ENCODE measurements at regions not wholly inside any gene's neighbourhood (a gene's known extent, or its start where the extent isn't known, plus 50 kb on each side); places are given as distances from the start of the nearest gene placed in this dataset.

GRCh38 chr5:61652916-61653315 is 320.9 kb downstream of the ZSWIM6 start:
- DNase-seq (ENCODE audit: low read depth) = no peak

DNA sequence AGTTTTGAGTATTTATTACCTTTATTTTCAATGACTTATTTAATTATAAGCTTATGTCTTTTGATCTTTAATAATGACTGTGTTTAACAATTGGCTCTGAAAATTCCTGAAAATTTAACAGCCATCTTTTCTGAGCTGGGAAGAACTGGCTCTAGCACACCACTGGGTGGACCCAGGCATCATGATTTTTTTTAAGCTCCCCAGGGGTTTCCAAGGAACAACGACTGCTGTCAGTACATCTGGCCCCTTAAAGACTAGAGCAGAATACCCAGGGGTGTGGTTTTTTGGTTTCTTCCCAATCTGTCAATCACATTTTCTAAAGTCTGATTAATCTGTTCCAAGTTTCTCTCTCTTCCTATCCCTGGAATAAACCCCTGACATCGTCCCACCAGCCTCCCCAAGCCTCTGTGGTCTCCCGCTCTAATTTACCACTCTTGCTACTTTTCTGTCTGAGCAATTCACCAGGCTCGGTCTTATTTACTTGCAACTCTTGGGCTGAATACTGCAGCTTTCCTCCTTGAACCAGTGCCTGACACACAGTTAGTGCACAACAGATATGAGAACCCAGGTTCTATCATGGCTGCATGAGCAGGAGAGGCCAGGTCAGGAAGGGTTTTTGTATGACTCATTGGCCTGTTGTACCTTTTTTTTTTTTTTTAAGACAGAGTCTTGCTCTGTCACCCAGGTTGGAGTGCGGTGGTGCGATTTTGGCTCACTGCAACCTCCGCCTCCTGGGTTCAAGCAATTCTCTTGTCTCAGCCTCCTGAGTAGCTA is 321.9 kb downstream of the ZSWIM6 start:
- DNase-seq (ENCODE audit: low read depth) = no peak

DNA sequence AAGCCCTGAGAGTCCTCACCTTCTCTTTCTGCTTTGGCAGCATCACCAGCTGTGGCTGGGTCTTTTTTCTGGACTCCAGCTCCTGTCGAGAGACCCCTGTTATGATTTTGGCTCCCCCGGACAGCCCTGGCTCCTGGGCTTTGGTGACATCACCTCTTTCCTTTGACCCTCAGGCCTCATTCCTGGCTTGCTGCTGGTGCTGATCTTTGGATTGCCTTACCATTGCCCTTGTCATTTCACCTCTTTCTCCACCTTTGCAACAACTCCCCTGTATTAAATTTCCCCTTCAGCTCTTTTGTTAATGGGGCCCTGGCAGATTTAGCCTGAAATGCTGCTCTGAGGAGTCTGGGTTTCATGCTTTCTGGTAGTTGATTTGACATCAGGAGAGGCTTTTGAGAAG is 322.8 kb downstream of the ZSWIM6 start:
- no peak for DNase-seq (ENCODE audit: low read depth)

DNA sequence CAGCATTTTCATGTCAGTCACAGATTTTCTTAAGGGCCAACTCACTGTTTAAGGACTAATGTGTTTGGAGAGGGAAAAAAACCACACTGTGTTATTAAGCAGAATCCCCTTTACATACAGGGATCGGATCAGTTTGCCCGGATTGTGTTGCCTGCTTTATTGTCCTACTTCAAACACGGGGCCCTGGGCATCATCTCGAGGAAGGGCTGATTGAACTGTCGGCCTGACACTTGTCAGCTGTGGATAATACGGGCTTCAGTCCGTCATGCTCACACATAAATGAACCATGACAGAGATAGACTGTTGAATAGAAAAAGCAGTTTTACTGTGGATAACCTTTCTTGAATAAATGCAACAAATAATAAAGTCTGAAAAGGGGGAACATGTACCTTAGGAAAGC is 325.0 kb downstream of the ZSWIM6 start:
- no peak for DNase-seq (ENCODE audit: low read depth)

DNA sequence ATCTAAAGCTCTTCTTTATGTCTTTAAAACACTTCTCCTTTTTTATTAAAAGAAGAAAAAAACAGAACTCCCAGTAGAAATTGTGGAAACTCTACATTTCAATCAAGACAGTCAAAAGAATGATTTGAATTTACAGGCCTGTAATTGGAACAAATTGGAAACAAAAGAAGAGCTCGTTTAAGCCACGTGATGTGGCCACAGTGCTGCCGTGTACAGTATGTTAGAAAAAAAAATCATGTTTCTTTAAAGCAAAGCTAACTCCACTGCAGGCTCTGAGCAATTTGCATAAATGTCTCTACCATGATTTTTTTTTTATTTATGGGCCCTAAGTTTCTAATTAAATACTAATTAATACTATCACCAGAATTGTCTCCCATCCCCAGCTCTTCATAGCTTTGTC is 325.6 kb downstream of the ZSWIM6 start:
- no peak for DNase-seq (ENCODE audit: low read depth)

DNA sequence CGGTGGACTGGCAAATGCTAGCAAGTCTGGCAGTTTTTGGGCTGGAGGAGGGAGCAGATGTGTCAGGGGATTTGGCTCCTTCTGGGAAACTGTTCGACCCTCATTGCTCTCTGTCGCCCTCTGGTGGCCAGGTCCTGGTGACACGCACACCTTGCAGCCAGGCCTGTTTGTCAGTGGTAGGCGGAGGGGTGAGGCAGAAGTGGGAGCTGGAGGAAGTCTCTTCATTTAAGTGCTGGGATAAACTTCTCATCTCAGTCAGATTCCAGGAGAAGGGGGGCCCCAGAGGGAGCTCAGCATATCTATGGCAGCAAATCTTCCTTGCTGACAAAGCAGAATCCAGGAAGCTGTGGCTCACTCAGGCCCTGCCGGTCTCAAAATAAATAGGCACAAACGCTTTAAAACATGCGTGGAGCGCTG is 326.5 kb downstream of the ZSWIM6 start:
- peak; percentile 73 for DNase-seq (ENCODE audit: low read depth)

- DNase-seq (ENCODE audit: low read depth) = no peak
Measured at GRCh38 chr5:61659221-61659696, 327.2 kb downstream of the ZSWIM6 start.

DNA sequence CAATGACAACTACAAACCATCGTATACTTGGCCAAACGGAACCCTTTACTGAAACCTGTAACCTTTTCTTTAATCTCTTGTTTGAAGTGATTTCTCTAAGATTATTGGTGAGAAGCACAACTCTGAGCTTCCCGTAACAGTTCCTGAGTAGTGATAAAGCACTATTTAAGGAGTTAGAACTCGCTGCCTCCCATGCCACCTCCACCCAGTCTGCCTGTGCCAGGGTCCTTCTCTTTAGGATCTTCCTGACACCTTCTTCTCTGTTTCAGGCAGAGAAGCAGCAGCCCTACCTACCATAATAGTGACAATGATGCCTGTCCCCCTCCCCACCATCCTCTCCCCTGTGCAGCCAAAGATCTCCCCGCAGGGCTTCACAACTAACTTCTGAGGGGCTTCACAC is 330.6 kb downstream of the ZSWIM6 start:
- no peak for DNase-seq (ENCODE audit: low read depth)

GRCh38 chr5:61666064-61666621 is 334.1 kb downstream of the ZSWIM6 start:
- DNase-seq (ENCODE audit: low read depth) = no peak

GRCh38 chr5:61667525-61668218 is 335.6 kb downstream of the ZSWIM6 start:
- no peak for DNase-seq (ENCODE audit: low read depth)

GRCh38 chr5:61669531-61669930 is 337.5 kb downstream of the ZSWIM6 start:
- no peak for DNase-seq (ENCODE audit: low read depth)

GRCh38 chr5:61670941-61671340 is 338.9 kb downstream of the ZSWIM6 start:
- no peak for DNase-seq (ENCODE audit: low read depth)

DNA sequence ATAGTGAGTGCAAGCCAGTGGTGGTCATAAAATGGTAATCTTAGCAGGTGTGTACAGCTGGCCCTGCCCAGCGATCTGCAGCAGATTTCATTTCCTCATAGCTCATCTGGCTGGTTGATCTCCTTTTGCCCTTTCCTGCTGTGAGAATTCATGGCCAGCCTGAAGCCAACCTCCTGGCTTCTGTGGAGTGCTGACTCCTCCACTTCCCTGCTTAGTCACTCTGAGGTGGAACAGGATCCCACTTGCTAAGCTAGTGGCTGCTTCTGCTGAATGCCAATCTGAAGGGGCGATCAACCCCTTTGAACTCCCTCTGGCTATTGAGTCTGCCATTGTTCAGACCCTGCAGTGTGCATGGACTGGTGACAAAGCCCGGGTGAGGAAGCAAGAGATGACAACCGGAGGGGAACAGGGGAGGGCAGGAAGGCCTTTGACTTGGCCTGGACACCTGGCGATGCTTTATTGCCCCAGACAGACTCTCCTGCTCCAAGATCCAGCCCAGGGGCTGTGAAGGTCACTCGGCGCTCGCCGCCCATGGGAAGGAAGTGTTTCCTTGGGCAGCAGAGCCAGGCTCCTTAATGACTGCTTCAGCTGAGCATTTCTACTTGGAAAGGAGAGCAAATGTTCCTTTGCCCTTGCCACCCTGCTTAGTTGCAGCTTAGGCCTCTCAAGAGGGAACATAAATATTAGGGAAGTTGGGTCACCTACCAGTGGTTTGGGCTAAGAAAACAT is 341.1 kb downstream of the ZSWIM6 start:
- DNase-seq (ENCODE audit: low read depth) = no peak

- no peak for DNase-seq (ENCODE audit: low read depth)
Measured at GRCh38 chr5:61674378-61674777, 342.3 kb downstream of the ZSWIM6 start.

DNA sequence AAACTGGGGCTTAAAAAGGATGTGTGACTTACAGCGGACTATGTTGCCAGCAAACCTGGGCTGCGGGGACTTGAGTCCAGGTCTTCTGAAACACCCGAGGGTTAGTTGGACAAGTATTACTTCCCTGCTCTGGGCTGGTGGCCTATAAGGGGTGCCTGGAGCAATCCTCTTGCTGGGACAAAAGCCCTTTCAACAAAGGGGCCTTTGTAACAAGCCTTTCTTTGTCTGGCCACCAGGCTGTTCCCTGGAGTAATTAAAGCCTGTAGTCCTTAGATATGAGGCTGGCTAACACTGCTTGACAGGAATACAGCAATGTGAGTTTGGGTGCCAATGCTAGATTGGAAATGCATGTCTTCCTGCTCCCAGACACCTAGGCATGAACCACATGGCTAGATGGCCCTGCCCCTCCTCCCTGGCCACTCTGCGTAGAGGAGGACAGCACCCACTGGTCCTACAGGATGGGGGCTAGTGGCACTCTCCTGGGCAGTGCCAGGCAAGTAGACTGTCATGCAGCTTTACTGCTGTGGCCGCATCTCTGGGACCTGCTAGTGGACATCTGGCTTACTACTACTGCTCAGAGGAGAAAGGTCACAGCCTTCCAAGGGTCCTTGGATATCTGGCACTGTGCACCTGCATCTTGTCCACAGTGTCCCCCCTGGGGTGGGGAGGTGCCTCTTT is 343.1 kb downstream of the ZSWIM6 start:
- DNase-seq (ENCODE audit: low read depth) = no peak

DNA sequence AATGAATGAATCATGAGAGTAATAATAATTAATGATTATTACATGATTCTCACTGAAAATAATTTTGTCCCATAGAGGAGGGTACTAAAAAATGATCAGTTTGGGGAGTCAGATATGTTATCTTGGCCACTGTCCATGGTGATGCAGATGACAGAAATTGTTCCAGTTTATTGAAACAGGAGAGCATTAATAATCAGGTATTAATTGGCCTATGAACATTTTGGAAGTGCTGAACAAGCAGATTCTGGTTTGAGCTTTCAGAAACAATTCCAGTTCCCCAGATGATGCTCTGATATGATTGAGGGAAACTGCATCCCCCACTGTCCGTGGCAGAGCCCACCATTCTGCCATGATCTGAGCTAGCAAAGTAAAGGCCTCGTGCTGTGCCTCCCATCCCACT is 345.2 kb downstream of the ZSWIM6 start:
- DNase-seq (ENCODE audit: low read depth) = no peak

DNA sequence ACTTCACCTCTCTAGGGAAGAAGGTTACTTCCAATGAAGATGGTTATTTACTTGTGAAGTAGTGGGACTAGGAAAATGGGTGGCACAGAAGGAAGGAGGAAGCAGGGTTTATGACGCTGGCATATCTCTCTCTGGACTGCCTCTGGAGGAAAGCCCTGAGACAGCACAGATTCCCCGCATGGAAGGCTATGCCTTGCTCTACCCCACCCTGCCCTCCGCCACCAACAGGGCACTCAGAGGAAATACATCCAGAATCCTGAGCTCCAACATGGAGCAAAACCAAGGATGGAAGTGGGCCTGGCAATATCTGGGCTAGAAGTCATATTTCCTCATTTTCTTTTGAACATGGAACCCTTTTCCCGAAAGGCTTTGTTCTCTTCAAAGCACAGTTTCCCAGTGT is 346.9 kb downstream of the ZSWIM6 start:
- no peak for DNase-seq (ENCODE audit: low read depth)

GRCh38 chr5:61679562-61679961 is 347.5 kb downstream of the ZSWIM6 start:
- DNase-seq (ENCODE audit: low read depth) = no peak

DNA sequence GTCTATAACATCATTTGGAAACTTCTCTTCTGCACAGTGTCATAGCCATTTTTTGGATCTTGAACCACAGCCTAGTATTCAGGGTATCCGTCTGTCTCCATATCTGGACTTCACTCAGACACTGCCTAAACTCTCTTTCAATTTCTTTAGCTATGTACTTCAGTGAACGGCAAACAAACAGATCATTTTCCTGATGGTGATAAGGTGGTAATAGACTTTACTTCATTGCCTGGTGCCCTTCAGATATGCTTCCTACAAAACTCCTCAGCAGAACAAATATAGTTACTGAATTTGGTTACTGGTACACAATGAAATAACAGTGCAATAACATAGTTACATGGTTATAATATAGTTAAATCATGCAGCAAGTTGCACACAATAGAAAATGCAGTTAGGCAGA is 348.2 kb downstream of the ZSWIM6 start:
- DNase-seq (ENCODE audit: low read depth) = no peak

DNA sequence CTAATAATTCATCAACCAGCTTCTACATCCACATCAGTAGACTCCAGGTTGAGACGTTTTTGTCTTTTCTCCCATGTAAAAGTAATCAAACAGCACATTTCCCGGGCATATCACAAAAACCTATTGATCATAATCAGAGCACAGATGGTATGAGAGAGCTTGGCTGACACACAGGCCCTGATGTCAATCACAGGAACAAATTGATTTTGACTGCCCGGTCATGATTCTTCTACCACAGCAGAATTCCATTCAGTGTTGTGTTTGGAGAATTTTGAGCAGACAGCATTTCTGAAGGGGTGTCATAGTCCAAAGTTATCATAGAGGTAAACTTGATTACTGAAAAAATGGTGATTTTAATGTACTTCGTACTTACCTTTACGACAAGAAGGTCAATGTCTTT is 351.1 kb downstream of the ZSWIM6 start:
- no peak for DNase-seq (ENCODE audit: low read depth)

DNA sequence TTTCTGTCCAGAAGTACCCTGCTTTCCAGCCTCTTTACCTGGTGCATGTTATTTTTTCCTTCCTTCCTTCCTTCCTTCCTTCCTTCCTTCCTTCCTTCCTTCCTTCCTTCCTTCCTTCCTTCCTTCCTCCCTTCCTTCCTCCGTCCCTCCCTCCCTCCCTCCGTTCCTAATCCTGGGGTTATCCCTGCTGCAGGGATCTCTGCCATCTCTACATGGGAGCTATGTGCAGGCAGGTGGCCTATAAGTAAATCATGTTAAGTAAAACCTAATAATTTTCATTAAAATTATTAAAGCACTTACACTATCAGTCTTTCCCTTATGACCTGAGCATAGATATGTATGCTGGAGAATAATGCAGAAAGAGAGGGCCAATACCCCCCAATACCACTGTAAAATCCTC is 351.9 kb downstream of the ZSWIM6 start:
- DNase-seq (ENCODE audit: low read depth) = no peak

Measured in stimulated activated CD4-positive, alpha-beta T cell treated with anti-CD3 and anti-CD28 coated beads, Interleukin-2, amount 100 ng/mL, for 4 hours (primary cell).